Neural progenitor cell (in vitro differentiated cells): ENCODE measurements at regions not wholly inside any gene's neighbourhood (a gene's known extent, or its start where the extent isn't known, plus 50 kb on each side); places are given as distances from the start of the nearest gene placed in this dataset.

Experiments
- DNase-seq: peaks from one replicate; pipeline ENCODE4 v3.0.0-alpha.2; 2016; ENCODE audit warnings: low spot score
- H2AFZ ChIP-seq: fragments of 200-600 bp; sonication (generic); replicated peaks from 2 replicates; pipeline ENCODE4 v1.6.1; 2016; ENCODE audit warnings: antibody characterized with exemption
- H3F3A ChIP-seq: fragments of 200-600 bp; sonication (generic); 2 replicates; pipeline ENCODE4 v1.6.1; 2016; ENCODE audit warnings: antibody characterized with exemption, low read depth
- H3K27ac ChIP-seq: fragments of 200-600 bp; sonication (generic); 2 replicates; pipeline ENCODE4 v1.5.1; 2016; ENCODE audit warnings: mild to moderate bottlenecking
- H3K27me3 ChIP-seq: fragments of 200-600 bp; sonication (generic); 2 replicates; pipeline ENCODE4 v1.6.1; 2016; ENCODE audit warnings: mild to moderate bottlenecking, moderate library complexity
- H3K36me3 ChIP-seq: fragments of 200-600 bp; sonication (generic); 2 replicates; pipeline ENCODE4 v1.5.1; 2016
- H3K4me1 ChIP-seq: fragments of 200-600 bp; sonication (generic); 2 replicates; pipeline ENCODE4 v1.6.1; 2016; ENCODE audit warnings: mixed run types
- H3K4me2 ChIP-seq: fragments of 200-600 bp; sonication (generic); 2 replicates; pipeline ENCODE4 v1.6.1; 2016
- H3K4me3 ChIP-seq: fragments of 200-600 bp; sonication (generic); 2 replicates; pipeline ENCODE4 v1.5.1; 2016
- H3K79me2 ChIP-seq: fragments of 200-600 bp; sonication (generic); 2 replicates; pipeline ENCODE4 v1.6.1; 2016; ENCODE audit warnings: low read depth
- H3K9ac ChIP-seq: fragments of 200-600 bp; sonication (generic); 2 replicates; pipeline ENCODE4 v1.6.1; 2016
- H3K9me3 ChIP-seq: fragments of 200-600 bp; sonication (generic); 2 replicates; pipeline ENCODE4 v1.5.1; 2016; ENCODE audit warnings: low read depth
- H4K20me1 ChIP-seq: fragments of 200-600 bp; sonication (generic); 2 replicates; pipeline ENCODE4 v1.6.1; 2016; ENCODE audit warnings: low read depth
- H3K27ac Mint-ChIP-seq: 3 replicates; pipeline ENCODE4 v1.8.0; 2021; ENCODE audit warnings: mixed read lengths
- H3K27me3 Mint-ChIP-seq: 2 replicates; pipeline ENCODE4 v1.8.0; 2022; ENCODE audit warnings: low read depth, mild to moderate bottlenecking, inconsistent platforms, moderate library complexity, mixed read lengths; ENCODE audit not compliant: insufficient read depth
- H3K36me3 Mint-ChIP-seq: 3 replicates; pipeline ENCODE4 v1.8.0; 2021; ENCODE audit warnings: mixed read lengths
- H3K4me1 Mint-ChIP-seq: 3 replicates; pipeline ENCODE4 v1.8.0; 2021; ENCODE audit warnings: mixed read lengths
- H3K4me3 Mint-ChIP-seq: 3 replicates; pipeline ENCODE4 v1.8.0; 2021; ENCODE audit warnings: mild to moderate bottlenecking, moderate library complexity, mixed read lengths
- H3K9me3 Mint-ChIP-seq: 3 replicates; pipeline ENCODE4 v1.8.0; 2020; ENCODE audit warnings: mixed read lengths
- CTCF ChIP-seq: fragments of 200-600 bp; sonication (generic); IDR thresholded peaks from 2 replicates; pipeline ENCODE4 v1.5.1; 2017; ENCODE audit warnings: antibody characterized with exemption, mild to moderate bottlenecking
- EZH2 ChIP-seq: fragments of 200-600 bp; sonication (generic); IDR thresholded peaks from 2 replicates; pipeline ENCODE4 v1.6.1; 2017; ENCODE audit warnings: antibody characterized with exemption, mild to moderate bottlenecking, moderate library complexity
- EZH2phosphoT487 ChIP-seq: fragments of 200-600 bp; sonication (generic); IDR thresholded peaks from 2 replicates; pipeline ENCODE4 v1.6.1; 2017; ENCODE audit warnings: antibody characterized with exemption

- H2AFZ ChIP-seq = no peak overlapping the region
- H3K4me3 Mint-ChIP-seq = no peak overlapping the region
- no peaks in the 10 kb centered on the region for H3K27me3 ChIP-seq
- H3K36me3 ChIP-seq = no peaks in the 10 kb centered on the region
- no peaks in the 10 kb centered on the region for H3K27me3 Mint-ChIP-seq
- no peaks in the 10 kb centered on the region for H3K9me3 ChIP-seq
- H3K4me2 ChIP-seq = no peak overlapping the region
- H3K27ac ChIP-seq = no peak overlapping the region
- H3K9ac ChIP-seq = no peak overlapping the region
- no peaks in the 10 kb centered on the region for H3F3A ChIP-seq
- H3K4me3 ChIP-seq = no peak overlapping the region
- H3K4me1 Mint-ChIP-seq = no peaks in the 10 kb centered on the region
- no peaks in the 10 kb centered on the region for H3K79me2 ChIP-seq
- no peaks in the 10 kb centered on the region for H4K20me1 ChIP-seq
- DNase-seq = no peak
- H3K9me3 Mint-ChIP-seq = peaks cover 16% of the 10 kb centered on the region
- no peaks in the 10 kb centered on the region for H3K36me3 Mint-ChIP-seq
- H3K4me1 ChIP-seq = no peaks in the 10 kb centered on the region
- TF ChIP-seq EZH2phosphoT487 (no peak), CTCF (no peak), EZH2 (no peak)
- no peak overlapping the region for H3K27ac Mint-ChIP-seq
These were observed 75.6 kb downstream of the SOD2 start for GRCh38 chr6:159617444-159617843.

- TF ChIP-seq EZH2phosphoT487 (no peak), EZH2 (no peak), CTCF (no peak)
These were observed 76.6 kb downstream of the SOD2 start for GRCh38 chr6:159616456-159616855.

GRCh38 chr6:159615918-159616317 is 77.1 kb downstream of the SOD2 start:
- Mint-ChIP-seq H3K27me3 (peaks cover 2% of the 10 kb centered on the region), H3K9me3 (peaks cover 16% of the 10 kb centered on the region), H3K4me3 (no peak overlapping the region), H3K36me3 (no peaks in the 10 kb centered on the region), H3K27ac (no peak overlapping the region), H3K4me1 (no peaks in the 10 kb centered on the region)
- Histone ChIP-seq H3K27ac (no peak overlapping the region), H3K4me2 (no peak overlapping the region), H3K9ac (no peak overlapping the region), H3K9me3 (no peaks in the 10 kb centered on the region), H3K79me2 (no peaks in the 10 kb centered on the region), H3K36me3 (no peaks in the 10 kb centered on the region), H2AFZ (no peak overlapping the region), H4K20me1 (no peaks in the 10 kb centered on the region), H3F3A (no peaks in the 10 kb centered on the region), H3K27me3 (no peaks in the 10 kb centered on the region), H3K4me1 (no peaks in the 10 kb centered on the region), H3K4me3 (no peak overlapping the region)
- TF ChIP-seq CTCF = no peak
- TF ChIP-seq EZH2 = no peak
- no peak for TF ChIP-seq EZH2phosphoT487
- no peak for DNase-seq

More at GRCh38 chr6:159616456-159616855, 76.6 kb downstream of the SOD2 start:
- H3F3A ChIP-seq = no peaks in the 10 kb centered on the region
- no peak overlapping the region for H3K27ac Mint-ChIP-seq
- no peak for DNase-seq
- H3K4me1 ChIP-seq = no peaks in the 10 kb centered on the region
- no peaks in the 10 kb centered on the region for H3K27me3 ChIP-seq
- H3K79me2 ChIP-seq = no peaks in the 10 kb centered on the region
- H4K20me1 ChIP-seq = no peaks in the 10 kb centered on the region
- H3K9ac ChIP-seq = no peak overlapping the region
- H3K4me1 Mint-ChIP-seq = no peaks in the 10 kb centered on the region
- no peaks in the 10 kb centered on the region for H3K9me3 ChIP-seq
- H3K4me2 ChIP-seq = no peak overlapping the region
- no peak overlapping the region for H2AFZ ChIP-seq
- H3K36me3 ChIP-seq = no peaks in the 10 kb centered on the region
- no peak overlapping the region for H3K4me3 Mint-ChIP-seq
- H3K9me3 Mint-ChIP-seq = peaks cover 16% of the 10 kb centered on the region
- H3K27ac ChIP-seq = no peak overlapping the region
- H3K27me3 Mint-ChIP-seq = peaks cover 2% of the 10 kb centered on the region
- no peaks in the 10 kb centered on the region for H3K36me3 Mint-ChIP-seq
- no peak overlapping the region for H3K4me3 ChIP-seq
